ENCODE measurements at regions not wholly inside any gene's neighbourhood (a gene's known extent, or its start where the extent isn't known, plus 50 kb on each side); places are given as distances from the start of the nearest gene placed in this dataset.

DNA sequence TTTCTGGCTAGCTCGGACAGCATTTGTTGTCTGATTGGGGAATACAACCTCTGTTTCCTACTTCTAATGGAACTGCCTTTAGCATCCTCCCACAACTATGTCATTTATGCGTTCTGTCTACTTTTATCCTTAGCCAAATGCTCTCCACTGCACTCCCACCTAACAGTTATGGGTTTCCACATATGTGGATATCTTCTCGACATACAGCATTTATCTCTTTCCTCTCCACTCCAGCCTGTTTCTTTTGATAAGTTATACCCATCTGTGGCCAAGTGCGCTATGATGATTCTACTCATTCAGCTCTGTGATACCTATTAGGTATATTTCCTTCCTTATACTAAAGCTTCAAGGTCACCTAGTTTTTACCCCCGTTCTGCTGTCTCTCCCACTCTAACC lies 122.2 kb upstream of the NAP1L1 start:
- no peak overlapping the region for H3K4me3 ChIP-seq
- no peak for DNase-seq
- intact Hi-C loops (cut with DNase I; ENCODE audit: low total_unique reads): no loop called here
- no peaks in the 10 kb centered on the region for H3K9me3 ChIP-seq
- no peak overlapping the region for H3K27ac ChIP-seq
- H3K27me3 ChIP-seq: no peaks in the 10 kb centered on the region
- no peak for TF ChIP-seq POLR2A (IDR thresholded peaks at IDR 0.05)
- TF ChIP-seq, protein P1, sequence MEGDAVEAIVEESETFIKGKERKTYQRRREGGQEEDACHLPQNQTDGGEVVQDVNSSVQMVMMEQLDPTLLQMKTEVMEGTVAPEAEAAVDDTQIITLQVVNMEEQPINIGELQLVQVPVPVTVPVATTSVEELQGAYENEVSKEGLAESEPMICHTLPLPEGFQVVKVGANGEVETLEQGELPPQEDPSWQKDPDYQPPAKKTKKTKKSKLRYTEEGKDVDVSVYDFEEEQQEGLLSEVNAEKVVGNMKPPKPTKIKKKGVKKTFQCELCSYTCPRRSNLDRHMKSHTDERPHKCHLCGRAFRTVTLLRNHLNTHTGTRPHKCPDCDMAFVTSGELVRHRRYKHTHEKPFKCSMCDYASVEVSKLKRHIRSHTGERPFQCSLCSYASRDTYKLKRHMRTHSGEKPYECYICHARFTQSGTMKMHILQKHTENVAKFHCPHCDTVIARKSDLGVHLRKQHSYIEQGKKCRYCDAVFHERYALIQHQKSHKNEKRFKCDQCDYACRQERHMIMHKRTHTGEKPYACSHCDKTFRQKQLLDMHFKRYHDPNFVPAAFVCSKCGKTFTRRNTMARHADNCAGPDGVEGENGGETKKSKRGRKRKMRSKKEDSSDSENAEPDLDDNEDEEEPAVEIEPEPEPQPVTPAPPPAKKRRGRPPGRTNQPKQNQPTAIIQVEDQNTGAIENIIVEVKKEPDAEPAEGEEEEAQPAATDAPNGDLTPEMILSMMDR (IDR thresholded peaks at IDR 0.05): no peak
- no peaks in the 10 kb centered on the region for H3K36me3 ChIP-seq
- no peaks in the 10 kb centered on the region for H3K4me1 ChIP-seq

DNA sequence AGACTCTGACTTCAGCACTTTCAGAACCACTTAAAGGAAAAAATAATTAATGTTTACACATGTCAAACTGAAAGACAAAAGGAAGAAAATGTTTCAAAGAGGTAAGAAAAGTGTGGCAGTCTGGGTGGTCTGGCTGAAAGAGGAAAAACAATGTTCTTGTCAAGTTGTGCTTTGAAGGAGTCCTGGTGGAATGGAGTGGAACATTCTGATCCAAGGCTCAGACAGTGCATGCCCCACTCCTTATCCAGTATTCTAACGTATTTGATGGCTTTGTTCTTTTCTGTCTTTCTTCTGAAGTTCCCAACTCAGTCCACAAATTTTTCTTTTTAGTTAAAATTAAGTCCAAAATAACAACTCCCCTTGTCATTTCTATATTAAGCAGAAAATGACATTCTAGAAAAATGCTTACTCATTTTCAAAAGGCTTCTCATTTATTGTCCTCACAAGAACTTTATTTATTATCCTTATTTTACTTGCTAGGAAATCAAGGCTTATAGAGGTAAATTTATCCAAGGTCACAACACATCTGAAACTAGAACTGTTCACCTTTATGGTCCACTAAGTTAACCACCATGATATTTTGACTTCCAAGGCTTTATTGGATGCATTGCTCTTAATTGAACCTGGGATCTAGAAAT lies 121.7 kb upstream of the NAP1L1 start:
- DNase-seq: no peak
- intact Hi-C loops (cut with DNase I; ENCODE audit: low total_unique reads): no loop called here
- H3K9me3 ChIP-seq: no peaks in the 10 kb centered on the region
- H3K4me3 ChIP-seq: no peak overlapping the region
- TF ChIP-seq POLR2A (IDR thresholded peaks at IDR 0.05): no peak
- TF ChIP-seq, protein P1 (IDR thresholded peaks at IDR 0.05): no peak
- H3K27me3 ChIP-seq: no peaks in the 10 kb centered on the region
- H3K36me3 ChIP-seq: no peaks in the 10 kb centered on the region
- no peak overlapping the region for H3K27ac ChIP-seq
- H3K4me1 ChIP-seq: no peaks in the 10 kb centered on the region

DNA sequence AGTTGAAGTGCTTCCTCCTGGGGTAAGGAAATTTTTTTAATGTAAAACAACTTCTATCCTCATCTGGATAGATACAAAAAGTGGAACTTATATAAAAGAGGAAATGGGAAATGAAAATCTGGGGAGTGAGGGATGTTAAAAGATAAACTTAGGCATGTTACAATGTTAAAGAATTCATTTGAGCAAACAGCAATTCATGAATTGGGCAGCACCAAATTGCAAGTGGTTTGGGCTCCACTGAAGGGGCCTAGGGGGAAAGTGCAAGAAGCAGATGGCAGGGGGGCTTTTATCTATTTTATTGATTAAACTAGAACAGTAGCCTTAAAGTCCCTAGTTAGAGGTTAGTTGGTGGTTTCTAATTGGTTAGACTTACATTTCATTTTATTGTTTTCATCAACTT lies 118.1 kb upstream of the NAP1L1 start:
- no peak overlapping the region for H3K4me3 ChIP-seq
- no peak for TF ChIP-seq POLR2A (IDR thresholded peaks at IDR 0.05)
- TF ChIP-seq, protein P1 (IDR thresholded peaks at IDR 0.05): no peak
- intact Hi-C loops (cut with DNase I; ENCODE audit: low total_unique reads): no loop called here
- no peaks in the 10 kb centered on the region for H3K36me3 ChIP-seq
- H3K27ac ChIP-seq: no peak overlapping the region
- no peaks in the 10 kb centered on the region for H3K27me3 ChIP-seq
- no peaks in the 10 kb centered on the region for H3K4me1 ChIP-seq
- H3K9me3 ChIP-seq: peaks cover 0 to 4% of the 10 kb centered on the region in 2 donors
- no peak for DNase-seq

DNA sequence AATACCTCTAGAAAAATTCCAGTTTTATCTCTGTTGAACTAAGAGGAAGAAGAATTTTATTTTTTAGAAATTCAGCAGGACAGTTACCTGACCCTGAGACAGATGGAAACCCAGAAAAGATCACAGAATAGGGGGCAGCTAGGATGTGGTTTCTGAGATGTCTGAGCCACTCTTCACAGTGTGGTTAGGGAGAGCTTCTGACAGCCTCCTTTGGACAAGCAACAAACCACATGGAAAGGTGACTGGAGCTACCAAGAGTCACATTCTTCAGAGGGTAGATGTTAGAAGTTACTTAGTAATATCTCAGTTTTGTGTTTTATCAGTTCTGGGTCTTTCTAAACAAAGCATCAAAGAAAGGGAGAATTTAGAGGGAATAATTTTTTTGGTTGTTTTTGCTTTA lies 117.3 kb upstream of the NAP1L1 start:
- no peak for DNase-seq
- H3K9me3 ChIP-seq: peaks cover 0 to 4% of the 10 kb centered on the region in 2 donors
- no peaks in the 10 kb centered on the region for H3K36me3 ChIP-seq
- no peak overlapping the region for H3K27ac ChIP-seq
- intact Hi-C loops (cut with DNase I; ENCODE audit: low total_unique reads): no loop called here
- no peaks in the 10 kb centered on the region for H3K4me1 ChIP-seq
- no peak overlapping the region for H3K4me3 ChIP-seq
- no peaks in the 10 kb centered on the region for H3K27me3 ChIP-seq
- TF ChIP-seq, protein P1 (IDR thresholded peaks at IDR 0.05): no peak
- TF ChIP-seq POLR2A (IDR thresholded peaks at IDR 0.05): no peak

DNA sequence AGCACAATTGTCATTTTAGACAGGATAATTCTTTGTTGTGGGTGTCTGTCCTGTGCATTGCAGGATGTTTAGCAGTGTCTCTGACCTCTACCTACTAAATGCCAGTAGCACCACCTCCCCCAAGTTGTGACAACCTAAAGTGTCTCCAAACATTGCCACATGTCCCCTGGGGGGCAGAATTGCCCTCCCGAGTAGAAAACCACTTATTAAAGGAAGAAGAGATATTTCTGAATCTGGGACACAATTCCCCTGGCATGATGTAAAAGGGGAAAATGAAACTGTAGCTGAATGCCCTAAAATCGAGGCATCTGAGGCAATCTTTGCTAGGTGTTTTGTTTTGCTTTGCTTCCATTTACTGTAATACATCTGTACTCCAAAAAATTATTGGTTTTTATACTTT lies 116.8 kb upstream of the NAP1L1 start:
- H3K27ac ChIP-seq: no peak overlapping the region
- peaks cover 0 to 4% of the 10 kb centered on the region in 2 donors for H3K9me3 ChIP-seq
- no peaks in the 10 kb centered on the region for H3K4me1 ChIP-seq
- no peak overlapping the region for H3K4me3 ChIP-seq
- TF ChIP-seq POLR2A (IDR thresholded peaks at IDR 0.05): no peak
- TF ChIP-seq, protein P1 (IDR thresholded peaks at IDR 0.05): no peak
- H3K27me3 ChIP-seq: no peaks in the 10 kb centered on the region
- no peak for DNase-seq
- H3K36me3 ChIP-seq: no peaks in the 10 kb centered on the region
- intact Hi-C loops (cut with DNase I; ENCODE audit: low total_unique reads): no loop called here

Data from uterus (tissue), 3 donors.